MM.1S (cell line): ENCODE measurements at regions not wholly inside any gene's neighbourhood (a gene's known extent, or its start where the extent isn't known, plus 50 kb on each side); places are given as distances from the start of the nearest gene placed in this dataset.

ENCODE experiments used
- DNase-seq: peaks from one replicate; pipeline ENCODE4 v3.0.0-alpha.2; 2015
- H2AFZ ChIP-seq: fragments of 300-600 bp; sonication (generic); 2 replicates; pipeline ENCODE4 v1.6.0; 2016; ENCODE audit warnings: antibody characterized with exemption, low read length
- H3F3A ChIP-seq: fragments of 300-600 bp; sonication (generic); 2 replicates; pipeline ENCODE4 v1.6.1; 2016; ENCODE audit warnings: mild to moderate bottlenecking, antibody characterized with exemption, low read length, moderate library complexity, mixed read lengths; ENCODE audit not compliant: insufficient read depth
- H3K27ac ChIP-seq: fragments of 300-600 bp; sonication (generic); 2 replicates; pipeline ENCODE4 v1.5.1; 2016; ENCODE audit warnings: mild to moderate bottlenecking, low read length
- H3K27me3 ChIP-seq: fragments of 300-600 bp; sonication (generic); replicated peaks from 2 replicates; pipeline ENCODE4 v1.6.0; 2016; ENCODE audit warnings: low read length; ENCODE audit not compliant: insufficient read depth
- H3K36me3 ChIP-seq: fragments of 300-600 bp; sonication (generic); replicated peaks from 2 replicates; pipeline ENCODE4 v1.6.1; 2016; ENCODE audit warnings: mild to moderate bottlenecking, low read length, mixed read lengths; ENCODE audit not compliant: insufficient read depth
- H3K4me1 ChIP-seq: fragments of 300-600 bp; sonication (generic); 2 replicates; pipeline ENCODE4 v1.6.1; 2016; ENCODE audit warnings: low read length, mixed read lengths
- H3K4me2 ChIP-seq: fragments of 300-600 bp; sonication (generic); 2 replicates; pipeline ENCODE4 v1.6.0; 2016; ENCODE audit warnings: low read depth, low read length
- H3K4me3 ChIP-seq: fragments of 300-600 bp; sonication (generic); 2 replicates; pipeline ENCODE4 v1.5.1; 2016; ENCODE audit warnings: low read length, mixed read lengths
- H3K79me2 ChIP-seq: fragments of 300-600 bp; sonication (generic); 2 replicates; pipeline ENCODE4 v1.6.1; 2016; ENCODE audit warnings: mixed run types, low read length, mixed read lengths
- H3K9ac ChIP-seq: fragments of 300-600 bp; sonication (generic); 2 replicates; pipeline ENCODE4 v1.6.1; 2016; ENCODE audit warnings: low read length, mixed read lengths
- H3K9me2 ChIP-seq: fragments of 300-600 bp; sonication (generic); replicated peaks from 2 replicates; pipeline ENCODE4 v1.6.1; 2016; ENCODE audit warnings: mild to moderate bottlenecking, low read length, mixed read lengths; ENCODE audit not compliant: insufficient read depth
- H3K9me3 ChIP-seq: fragments of 300-600 bp; sonication (generic); replicated peaks from 2 replicates; pipeline ENCODE4 v1.6.1; 2016; ENCODE audit warnings: mild to moderate bottlenecking, low read length, mixed read lengths; ENCODE audit not compliant: insufficient read depth
- H4K20me1 ChIP-seq: fragments of 300-600 bp; sonication (generic); 2 replicates; pipeline ENCODE4 v1.6.1; 2016; ENCODE audit warnings: mild to moderate bottlenecking, low read length, moderate library complexity, mixed read lengths; ENCODE audit not compliant: insufficient read depth
- EZH2 ChIP-seq: fragments of 300-600 bp; sonication (generic); optimal IDR thresholded peaks from 2 replicates; pipeline ENCODE3; 2017; ENCODE audit warnings: low read depth, mild to moderate bottlenecking, antibody characterized with exemption, low read length, mixed read lengths
- EZH2phosphoT487 ChIP-seq: fragments of 300-600 bp; sonication (generic); IDR thresholded peaks from 2 replicates; pipeline ENCODE4 v1.6.1; 2018; ENCODE audit warnings: antibody characterized with exemption, low read length
- TF ChIP-seq, protein P1 (sequence below): fragments of 300-600 bp; sonication (generic); IDR thresholded peaks from 2 replicates; pipeline ENCODE4 v1.5.1; 2016; ENCODE audit warnings: antibody characterized with exemption, low read length, mixed read lengths

DNA sequence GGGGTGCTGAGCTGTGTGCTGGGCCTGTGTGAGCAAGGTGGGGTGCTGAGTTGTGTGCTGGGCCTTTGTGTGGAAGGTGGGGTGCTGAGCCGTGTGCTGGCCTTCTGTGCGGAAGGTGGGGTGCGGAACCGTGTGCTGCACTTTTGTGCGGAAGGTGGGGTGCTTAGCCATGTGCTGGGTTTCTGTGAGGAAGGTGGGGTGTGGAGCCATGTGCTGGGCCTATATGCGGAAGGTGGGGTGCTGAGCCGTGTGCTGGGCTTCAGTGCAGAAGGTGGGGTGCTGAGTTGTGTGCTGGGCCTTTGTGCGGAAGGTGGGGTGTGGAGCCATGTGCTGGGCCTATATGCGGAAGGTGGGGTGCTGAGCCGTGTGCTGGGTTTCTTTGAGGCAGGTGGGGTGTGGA is 555.4 kb upstream of the EEF2KMT start:
- Histone ChIP-seq H4K20me1 (no peaks in the 10 kb centered on the region), H3K9me2 (no peaks in the 10 kb centered on the region), H3K4me3 (no peak overlapping the region), H3K27ac (no peak overlapping the region), H3K27me3 (no peaks in the 10 kb centered on the region), H3F3A (no peaks in the 10 kb centered on the region), H2AFZ (no peak overlapping the region), H3K4me1 (no peaks in the 10 kb centered on the region), H3K36me3 (no peaks in the 10 kb centered on the region), H3K4me2 (no peak overlapping the region), H3K9ac (no peak overlapping the region), H3K79me2 (no peaks in the 10 kb centered on the region), H3K9me3 (no peaks in the 10 kb centered on the region)
- TF ChIP-seq, protein P1, sequence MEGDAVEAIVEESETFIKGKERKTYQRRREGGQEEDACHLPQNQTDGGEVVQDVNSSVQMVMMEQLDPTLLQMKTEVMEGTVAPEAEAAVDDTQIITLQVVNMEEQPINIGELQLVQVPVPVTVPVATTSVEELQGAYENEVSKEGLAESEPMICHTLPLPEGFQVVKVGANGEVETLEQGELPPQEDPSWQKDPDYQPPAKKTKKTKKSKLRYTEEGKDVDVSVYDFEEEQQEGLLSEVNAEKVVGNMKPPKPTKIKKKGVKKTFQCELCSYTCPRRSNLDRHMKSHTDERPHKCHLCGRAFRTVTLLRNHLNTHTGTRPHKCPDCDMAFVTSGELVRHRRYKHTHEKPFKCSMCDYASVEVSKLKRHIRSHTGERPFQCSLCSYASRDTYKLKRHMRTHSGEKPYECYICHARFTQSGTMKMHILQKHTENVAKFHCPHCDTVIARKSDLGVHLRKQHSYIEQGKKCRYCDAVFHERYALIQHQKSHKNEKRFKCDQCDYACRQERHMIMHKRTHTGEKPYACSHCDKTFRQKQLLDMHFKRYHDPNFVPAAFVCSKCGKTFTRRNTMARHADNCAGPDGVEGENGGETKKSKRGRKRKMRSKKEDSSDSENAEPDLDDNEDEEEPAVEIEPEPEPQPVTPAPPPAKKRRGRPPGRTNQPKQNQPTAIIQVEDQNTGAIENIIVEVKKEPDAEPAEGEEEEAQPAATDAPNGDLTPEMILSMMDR, result no peak
- no peak for TF ChIP-seq EZH2phosphoT487
- no peak for TF ChIP-seq EZH2
- no peak for DNase-seq

DNA sequence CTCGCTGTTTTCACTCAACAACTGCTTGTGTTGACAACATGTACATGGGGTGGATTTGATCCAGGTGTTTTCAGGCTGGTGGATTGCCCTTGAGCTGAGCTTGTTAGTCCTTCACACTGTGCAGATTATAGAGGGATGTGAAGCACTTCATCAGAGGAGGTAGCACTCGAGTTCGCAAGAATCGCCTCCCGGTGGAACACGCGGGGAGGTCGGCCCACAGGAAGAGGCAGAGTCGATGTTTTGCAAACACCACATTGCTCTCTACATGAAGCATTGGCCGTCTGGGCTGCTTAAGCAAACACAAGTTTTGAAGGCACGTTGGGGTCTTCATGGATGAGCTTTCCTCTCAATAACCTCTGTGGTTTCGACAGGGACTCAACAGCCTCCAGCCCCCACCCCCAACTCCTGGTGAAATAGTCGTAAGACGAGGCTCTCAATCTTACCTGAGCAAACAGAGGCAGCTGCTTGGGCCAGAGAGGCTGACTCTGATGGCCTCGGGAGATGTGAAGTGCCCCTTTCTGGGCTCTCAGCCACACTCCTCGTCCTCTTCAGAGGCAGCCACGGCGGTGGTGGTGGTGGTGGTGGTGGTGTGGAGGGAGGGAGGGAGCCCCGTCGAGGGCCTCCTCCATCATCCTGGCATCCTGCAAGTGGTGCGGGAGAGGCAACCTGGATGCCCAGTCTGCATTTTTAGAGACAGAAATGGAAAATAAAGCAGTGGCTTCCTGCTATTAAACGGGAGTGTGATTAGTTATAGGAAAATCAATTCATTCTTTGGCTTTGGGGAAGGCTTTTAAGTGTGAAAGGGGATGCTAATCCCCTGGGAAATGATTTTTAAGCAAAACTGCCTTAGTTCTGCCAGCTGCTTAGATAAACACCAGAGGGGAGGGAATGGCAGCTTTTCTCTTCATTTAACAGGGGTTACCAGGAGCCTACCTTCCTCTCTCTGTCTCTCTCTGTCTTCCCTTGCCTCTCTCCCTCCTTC is 552.5 kb upstream of the EEF2KMT start:
- Histone ChIP-seq H3K79me2 (no peaks in the 10 kb centered on the region), H3F3A (no peaks in the 10 kb centered on the region), H3K36me3 (no peaks in the 10 kb centered on the region), H3K9me3 (no peaks in the 10 kb centered on the region), H3K9me2 (no peaks in the 10 kb centered on the region), H3K27me3 (no peaks in the 10 kb centered on the region), H3K9ac (no peak overlapping the region), H3K27ac (no peak overlapping the region), H3K4me2 (no peak overlapping the region), H3K4me3 (no peak overlapping the region), H4K20me1 (no peaks in the 10 kb centered on the region), H2AFZ (no peak overlapping the region), H3K4me1 (no peaks in the 10 kb centered on the region)
- TF ChIP-seq EZH2phosphoT487 (no peak), EZH2 (no peak)
- TF ChIP-seq, protein P1, result no peak
- no peak for DNase-seq

DNA sequence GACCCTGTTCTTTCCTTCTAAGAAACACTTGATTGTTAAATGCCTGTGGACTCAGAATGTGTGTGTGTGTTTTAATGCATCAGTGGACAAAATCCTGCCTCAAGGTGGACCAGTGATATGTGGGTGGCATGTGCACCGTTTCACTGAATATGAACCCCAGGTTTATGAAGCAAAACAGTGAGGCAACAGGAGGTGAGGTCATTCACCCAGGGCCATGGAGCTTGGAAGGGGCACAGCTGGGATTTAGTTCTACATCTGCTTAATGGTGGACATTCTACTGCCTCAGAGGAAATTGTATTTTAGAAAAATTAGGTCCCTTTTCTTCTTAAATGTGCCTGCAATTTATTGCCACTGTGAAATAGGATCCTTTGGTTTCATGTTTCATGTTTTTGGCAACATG is 549.5 kb upstream of the EEF2KMT start:
- H3K9ac ChIP-seq, result no peak overlapping the region
- no peak overlapping the region for H2AFZ ChIP-seq
- H3K9me3 ChIP-seq, result no peaks in the 10 kb centered on the region
- no peaks in the 10 kb centered on the region for H3K9me2 ChIP-seq
- H3F3A ChIP-seq, result no peaks in the 10 kb centered on the region
- H3K4me3 ChIP-seq, result no peak overlapping the region
- TF ChIP-seq, protein P1, result no peak
- TF ChIP-seq EZH2, result no peak
- no peak for TF ChIP-seq EZH2phosphoT487
- no peak overlapping the region for H3K27ac ChIP-seq
- no peaks in the 10 kb centered on the region for H4K20me1 ChIP-seq
- no peaks in the 10 kb centered on the region for H3K27me3 ChIP-seq
- no peak overlapping the region for H3K4me2 ChIP-seq
- DNase-seq, result no peak
- no peaks in the 10 kb centered on the region for H3K79me2 ChIP-seq
- H3K4me1 ChIP-seq, result no peaks in the 10 kb centered on the region
- no peaks in the 10 kb centered on the region for H3K36me3 ChIP-seq
